ENCODE measurements at regions not wholly inside any gene's neighbourhood (a gene's known extent, or its start where the extent isn't known, plus 50 kb on each side); places are given as distances from the start of the nearest gene placed in this dataset.
A peak's percentile ranks its signal among the peaks of the same experiment; 100 is the strongest.
"Not testable (repeated sequence)": the region's sequence is repeated elsewhere in the genome, so short reads cannot be mapped to it uniquely, and the experiment has no call there.

- H3K36me3 Mint-ChIP-seq (ENCODE audit: low read depth); H3K9me3 Mint-ChIP-seq; H3K27me3 Mint-ChIP-seq; CTCF ChIA-PET; ATAC-seq (ENCODE audit: low read depth): not testable (repeated sequence)
- POLR2A ChIA-PET, result interaction anchor here (0.6 to 1.5 kb wide), 17 partner anchors 11 to 1950 kb away, joined by 3 to 194 read pairs (median 7); partner anchors contain the start of genes CHD1L and PRKAB2
- Mint-ChIP-seq H3K27ac (peak overlapping the region; percentile 100), H3K4me3 (peak overlapping the region; percentile 96), H3K4me1 (peaks cover 13% of the 10 kb centered on the region)
- intact Hi-C loops (cut with micrococcal nuclease), result loop anchor here (1.0 kb wide), 1 partner anchor 11 kb away; no protein-coding TSS in a partner anchor
- peak; percentile 26 for DNase-seq
Measured at GRCh38 chr1:146387750-146388469, 159.1 kb upstream of the NOTCH2NLA start.

- intact Hi-C loops (cut with micrococcal nuclease), result loop anchor here (1.0 kb wide), 1 partner anchor 10 kb away; no protein-coding TSS in a partner anchor
- H3K4me1 Mint-ChIP-seq, result peaks cover 13% of the 10 kb centered on the region
- peak; percentile 80 for ATAC-seq (ENCODE audit: low read depth)
- H3K27ac Mint-ChIP-seq, result peak overlapping the region; percentile 100
- H3K9me3 Mint-ChIP-seq; H3K27me3 Mint-ChIP-seq; H3K36me3 Mint-ChIP-seq (ENCODE audit: low read depth); CTCF ChIA-PET: not testable (repeated sequence)
- POLR2A ChIA-PET, result interaction anchor here (0.6 to 1.5 kb wide), 17 partner anchors 10 to 1951 kb away, joined by 3 to 194 read pairs (median 7); partner anchors contain the start of genes CHD1L and PRKAB2
- H3K4me3 Mint-ChIP-seq, result peak overlapping the region; percentile 96
- peak; percentile 67 for DNase-seq
Measured at GRCh38 chr1:146386851-146387749, 158.3 kb upstream of the NOTCH2NLA start.

- H3K36me3 Mint-ChIP-seq (ENCODE audit: low read depth); H3K27me3 Mint-ChIP-seq; POLR2A ChIA-PET; H3K9me3 Mint-ChIP-seq; DNase-seq; CTCF ChIA-PET; H3K27ac Mint-ChIP-seq; intact Hi-C loops (cut with micrococcal nuclease); ATAC-seq (ENCODE audit: low read depth); H3K4me3 Mint-ChIP-seq: not testable (repeated sequence)
- H3K4me1 Mint-ChIP-seq, result peaks cover 17% of the 10 kb centered on the region
Measured at GRCh38 chr1:146381196-146381595, 152.4 kb upstream of the NOTCH2NLA start.

GRCh38 chr1:146376708-146377496 is 148.1 kb upstream of the NOTCH2NLA start:
- H3K36me3 Mint-ChIP-seq (ENCODE audit: low read depth); H3K9me3 Mint-ChIP-seq; H3K27me3 Mint-ChIP-seq: not testable (repeated sequence)
- ChIA-PET POLR2A (interaction anchor here (0.7 to 3.1 kb wide), 11 partner anchors 10 to 1957 kb away, joined by 4 to 194 read pairs (median 7); no protein-coding TSS in a partner anchor), CTCF (interaction anchor here (0.6 kb wide), 1 partner anchor 704 kb away, joined by 3 read pairs; no protein-coding TSS in a partner anchor)
- Mint-ChIP-seq H3K4me1 (peaks cover 19% of the 10 kb centered on the region), H3K4me3 (peak overlapping the region; percentile 90), H3K27ac (peak overlapping the region; percentile 98)
- DNase-seq (peak; percentile 65), ATAC-seq (ENCODE audit: low read depth) (peak; percentile 89)
- intact Hi-C loops (cut with micrococcal nuclease), result loop anchor here (1.0 to 10.0 kb wide), 2 partner anchors 10 to 868 kb away; partner anchors contain the start of gene CHD1L

GRCh38 chr1:146376309-146376707 is 147.5 kb upstream of the NOTCH2NLA start:
- ChIA-PET CTCF (interaction anchor here (0.6 kb wide), 1 partner anchor 704 kb away, joined by 3 read pairs; no protein-coding TSS in a partner anchor), POLR2A (interaction anchor here (0.8 to 3.1 kb wide), 11 partner anchors 11 to 1964 kb away, joined by 4 to 194 read pairs (median 6); no protein-coding TSS in a partner anchor)
- DNase-seq (peak; percentile 69), ATAC-seq (ENCODE audit: low read depth) (peak; percentile 28)
- Mint-ChIP-seq H3K27ac (peak overlapping the region; percentile 98), H3K4me3 (peak overlapping the region; percentile 90), H3K4me1 (peaks cover 18% of the 10 kb centered on the region)
- H3K9me3 Mint-ChIP-seq; H3K36me3 Mint-ChIP-seq (ENCODE audit: low read depth); H3K27me3 Mint-ChIP-seq: not testable (repeated sequence)
- intact Hi-C loops (cut with micrococcal nuclease), result loop anchor here (10.0 kb wide), 1 partner anchor 868 kb away; the partner anchor contains the start of gene CHD1L

GRCh38 chr1:146375108-146375507 is 146.3 kb upstream of the NOTCH2NLA start:
- Mint-ChIP-seq H3K4me3 (peak overlapping the region; percentile 32), H3K27ac (peak overlapping the region; percentile 63), H3K4me1 (peaks cover 16% of the 10 kb centered on the region)
- H3K36me3 Mint-ChIP-seq (ENCODE audit: low read depth); DNase-seq; ATAC-seq (ENCODE audit: low read depth); H3K27me3 Mint-ChIP-seq; H3K9me3 Mint-ChIP-seq; POLR2A ChIA-PET; CTCF ChIA-PET: not testable (repeated sequence)
- intact Hi-C loops (cut with micrococcal nuclease), result loop anchor here (10.0 kb wide), 1 partner anchor 870 kb away; the partner anchor contains the start of gene CHD1L

GRCh38 chr1:146369940-146370339 is 141.1 kb upstream of the NOTCH2NLA start:
- H3K4me1 Mint-ChIP-seq; CTCF ChIA-PET; H3K9me3 Mint-ChIP-seq; H3K36me3 Mint-ChIP-seq (ENCODE audit: low read depth); POLR2A ChIA-PET; ATAC-seq (ENCODE audit: low read depth); H3K27me3 Mint-ChIP-seq: not testable (repeated sequence)
- peak overlapping the region; percentile 85 for H3K4me3 Mint-ChIP-seq
- intact Hi-C loops (cut with micrococcal nuclease), result loop anchor here (10.0 kb wide), 1 partner anchor 875 kb away; the partner anchor contains the start of gene CHD1L
- DNase-seq, result peak; percentile 33
- H3K27ac Mint-ChIP-seq, result peak overlapping the region; percentile 87

- H3K4me1 Mint-ChIP-seq, H3K9me3 Mint-ChIP-seq: not testable (repeated sequence)
Measured at GRCh38 chr1:146355373-146355772, 126.6 kb upstream of the NOTCH2NLA start.

GRCh38 chr1:146326863-146327262 is 98.0 kb upstream of the NOTCH2NLA start:
- ATAC-seq (ENCODE audit: low read depth); H3K27ac Mint-ChIP-seq; POLR2A ChIA-PET; intact Hi-C loops (cut with micrococcal nuclease); H3K4me1 Mint-ChIP-seq; DNase-seq; H3K9me3 Mint-ChIP-seq; CTCF ChIA-PET; H3K4me3 Mint-ChIP-seq; H3K27me3 Mint-ChIP-seq; H3K36me3 Mint-ChIP-seq (ENCODE audit: low read depth): not testable (repeated sequence)

More at GRCh38 chr1:146355373-146355772, 126.6 kb upstream of the NOTCH2NLA start:
- H3K4me3 Mint-ChIP-seq; DNase-seq; ATAC-seq (ENCODE audit: low read depth); H3K27ac Mint-ChIP-seq; CTCF ChIA-PET; intact Hi-C loops (cut with micrococcal nuclease); H3K36me3 Mint-ChIP-seq (ENCODE audit: low read depth); POLR2A ChIA-PET; H3K27me3 Mint-ChIP-seq: not testable (repeated sequence)

- H3K27ac Mint-ChIP-seq; H3K9me3 Mint-ChIP-seq; intact Hi-C loops (cut with micrococcal nuclease); H3K4me3 Mint-ChIP-seq; CTCF ChIA-PET; POLR2A ChIA-PET; ATAC-seq (ENCODE audit: low read depth); DNase-seq; H3K4me1 Mint-ChIP-seq; H3K27me3 Mint-ChIP-seq; H3K36me3 Mint-ChIP-seq (ENCODE audit: low read depth): not testable (repeated sequence)
Measured at GRCh38 chr1:146324463-146324862, 95.6 kb upstream of the NOTCH2NLA start.

- H3K4me1 Mint-ChIP-seq; ATAC-seq (ENCODE audit: low read depth); H3K36me3 Mint-ChIP-seq (ENCODE audit: low read depth); CTCF ChIA-PET; intact Hi-C loops (cut with micrococcal nuclease); H3K27ac Mint-ChIP-seq; H3K4me3 Mint-ChIP-seq; POLR2A ChIA-PET; H3K27me3 Mint-ChIP-seq; DNase-seq; H3K9me3 Mint-ChIP-seq: not testable (repeated sequence)
Measured at GRCh38 chr1:146323302-146323701, 94.5 kb upstream of the NOTCH2NLA start.

Measured in activated B cell treated with CpG ODN at 0.5 μM for 24 hours (primary cell).